ENCODE measurements at regions not wholly inside any gene's neighbourhood (a gene's known extent, or its start where the extent isn't known, plus 50 kb on each side); places are given as distances from the start of the nearest gene placed in this dataset.

DNA sequence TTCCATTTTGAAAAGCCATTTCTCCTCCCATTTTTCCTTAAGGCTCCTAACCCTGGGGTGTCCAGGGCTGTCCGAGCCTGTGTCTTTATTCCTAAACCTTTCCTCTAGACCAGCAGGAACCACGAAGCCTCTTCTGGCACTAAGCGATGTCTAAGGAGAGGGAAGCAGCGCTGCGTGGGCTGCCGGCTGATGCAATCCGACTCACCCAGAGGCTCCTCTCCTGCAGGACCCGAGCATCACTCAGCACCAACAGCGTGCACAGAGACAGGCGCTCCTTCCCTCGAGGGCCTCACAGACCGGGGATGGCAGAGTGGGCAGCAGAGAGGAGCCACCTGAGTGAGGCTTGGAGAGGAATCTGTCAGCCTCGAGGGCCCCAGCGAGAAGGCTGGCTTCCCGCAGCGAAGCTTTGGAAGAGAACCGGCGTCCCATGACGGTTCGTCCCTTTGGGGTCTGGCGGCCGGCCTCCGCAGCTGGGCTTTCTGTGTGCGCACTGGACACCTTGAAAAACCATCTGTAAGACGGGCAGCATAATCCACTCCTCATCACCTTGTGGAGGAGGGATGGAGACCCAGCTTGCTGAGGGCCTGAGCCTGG is 174.3 kb downstream of the FOXL1 start:
- no peak for TF ChIP-seq CTCF (IDR thresholded peaks at IDR 0.05)
- H3K4me3 Mint-ChIP-seq (ENCODE audit: unreplicated experiment), result no peak overlapping the region
- no peaks in the 10 kb centered on the region for H3K36me3 Mint-ChIP-seq (ENCODE audit: low read depth)
- no peak for DNase-seq (ENCODE audit: low spot score)
- no peaks in the 10 kb centered on the region for H3K9me3 Mint-ChIP-seq (ENCODE audit: low read depth)
- H3K27me3 Mint-ChIP-seq (ENCODE audit: low read depth), result no peaks in the 10 kb centered on the region
- H3K27ac Mint-ChIP-seq (ENCODE audit: unreplicated experiment), result peak overlapping the region; percentile 99
- peaks cover 51% of the 10 kb centered on the region for H3K4me1 Mint-ChIP-seq (ENCODE audit: low read depth)

GRCh38 chr16:86753399-86753798 is 175.1 kb downstream of the FOXL1 start:
- Mint-ChIP-seq H3K4me3 (ENCODE audit: unreplicated experiment) (no peak overlapping the region), H3K36me3 (ENCODE audit: low read depth) (no peaks in the 10 kb centered on the region)

GRCh38 chr16:86755571-86756006 is 177.2 kb downstream of the FOXL1 start:
- H3K27me3 Mint-ChIP-seq (ENCODE audit: low read depth), result no peaks in the 10 kb centered on the region
- no peak for DNase-seq (ENCODE audit: low spot score)
- no peak overlapping the region for H3K27ac Mint-ChIP-seq (ENCODE audit: unreplicated experiment)
- TF ChIP-seq CTCF (IDR thresholded peaks at IDR 0.05), result no peak
- no peak overlapping the region for H3K4me3 Mint-ChIP-seq (ENCODE audit: unreplicated experiment)
- no peaks in the 10 kb centered on the region for H3K9me3 Mint-ChIP-seq (ENCODE audit: low read depth)
- no peaks in the 10 kb centered on the region for H3K36me3 Mint-ChIP-seq (ENCODE audit: low read depth)
- peaks cover 39% of the 10 kb centered on the region for H3K4me1 Mint-ChIP-seq (ENCODE audit: low read depth)

More at GRCh38 chr16:86753399-86753798, 175.1 kb downstream of the FOXL1 start:
- no peak for TF ChIP-seq CTCF (IDR thresholded peaks at IDR 0.05)
- no peaks in the 10 kb centered on the region for H3K9me3 Mint-ChIP-seq (ENCODE audit: low read depth)
- no peaks in the 10 kb centered on the region for H3K27me3 Mint-ChIP-seq (ENCODE audit: low read depth)
- H3K27ac Mint-ChIP-seq (ENCODE audit: unreplicated experiment), result no peak overlapping the region
- peaks cover 44% of the 10 kb centered on the region for H3K4me1 Mint-ChIP-seq (ENCODE audit: low read depth)
- no peak for DNase-seq (ENCODE audit: low spot score)

DNA sequence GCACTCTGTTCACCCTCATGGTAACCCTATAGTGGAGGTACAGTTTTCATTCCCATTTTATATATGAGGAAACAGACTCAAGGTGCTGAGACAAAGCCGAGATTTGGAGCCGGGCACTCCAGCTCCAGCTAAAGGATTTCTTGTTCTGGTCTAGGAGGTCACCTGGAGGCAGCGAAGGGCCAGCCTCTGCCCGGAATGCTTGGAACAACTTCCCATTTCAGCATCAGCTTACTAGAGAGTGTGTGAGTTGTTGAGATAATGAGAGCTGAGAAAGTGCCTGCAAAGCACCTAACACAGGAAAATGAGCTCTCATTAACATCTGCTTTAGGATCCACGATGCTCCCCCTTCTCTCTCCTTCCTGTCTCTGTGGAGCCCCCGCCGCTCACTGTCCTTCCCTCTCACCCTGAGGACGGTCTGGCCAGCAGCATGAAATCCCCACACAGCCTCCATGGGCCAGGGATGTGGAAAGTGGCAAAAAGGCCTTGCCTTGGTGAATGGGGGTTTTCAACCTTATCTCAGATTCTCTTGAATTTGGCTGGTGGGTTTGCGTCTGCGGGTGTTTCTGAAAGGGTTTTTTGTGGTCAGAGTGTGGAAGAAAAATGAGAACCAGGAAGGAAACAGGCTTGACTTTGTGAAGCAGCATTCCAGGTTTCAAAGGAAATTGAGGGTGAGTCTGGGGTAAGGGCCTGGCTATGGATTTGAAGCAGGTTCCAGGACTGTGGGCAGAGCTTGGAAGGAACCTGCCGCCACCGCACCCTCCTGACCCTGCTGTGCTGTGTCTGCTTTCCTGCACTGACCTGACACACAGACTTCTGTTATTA is 178.7 kb downstream of the FOXL1 start:
- TF ChIP-seq CTCF (IDR thresholded peaks at IDR 0.05), result peak; percentile 9
- no peaks in the 10 kb centered on the region for H3K36me3 Mint-ChIP-seq (ENCODE audit: low read depth)
- DNase-seq (ENCODE audit: low spot score), result no peak
- no peaks in the 10 kb centered on the region for H3K27me3 Mint-ChIP-seq (ENCODE audit: low read depth)
- H3K4me1 Mint-ChIP-seq (ENCODE audit: low read depth), result peaks cover 36% of the 10 kb centered on the region
- H3K9me3 Mint-ChIP-seq (ENCODE audit: low read depth), result no peaks in the 10 kb centered on the region
- H3K4me3 Mint-ChIP-seq (ENCODE audit: unreplicated experiment), result no peak overlapping the region
- no peak overlapping the region for H3K27ac Mint-ChIP-seq (ENCODE audit: unreplicated experiment)

DNA sequence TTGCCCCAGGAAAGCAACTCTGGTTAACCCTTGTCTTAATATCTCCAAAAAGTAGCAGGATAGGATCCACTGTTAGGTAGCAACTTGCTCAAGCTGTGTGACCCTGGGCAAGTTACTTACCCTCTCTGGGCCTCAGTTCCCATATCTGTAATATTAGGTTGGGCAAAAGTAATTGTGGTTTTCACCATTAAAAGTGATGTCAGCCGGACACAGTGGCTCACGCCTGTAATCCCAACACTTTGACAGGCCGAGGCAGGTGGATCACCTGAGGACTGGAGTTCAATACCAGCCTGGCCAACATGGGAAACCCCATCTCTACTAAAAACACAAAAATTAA is 179.3 kb downstream of the FOXL1 start:
- H3K4me3 Mint-ChIP-seq (ENCODE audit: unreplicated experiment), result no peak overlapping the region
- H3K36me3 Mint-ChIP-seq (ENCODE audit: low read depth), result no peaks in the 10 kb centered on the region
- H3K4me1 Mint-ChIP-seq (ENCODE audit: low read depth), result peaks cover 33% of the 10 kb centered on the region
- no peak overlapping the region for H3K27ac Mint-ChIP-seq (ENCODE audit: unreplicated experiment)
- no peak for DNase-seq (ENCODE audit: low spot score)
- H3K27me3 Mint-ChIP-seq (ENCODE audit: low read depth), result no peaks in the 10 kb centered on the region
- H3K9me3 Mint-ChIP-seq (ENCODE audit: low read depth), result no peaks in the 10 kb centered on the region
- no peak for TF ChIP-seq CTCF (IDR thresholded peaks at IDR 0.05)
